ENCODE measurements at regions not wholly inside any gene's neighbourhood (a gene's known extent, or its start where the extent isn't known, plus 50 kb on each side); places are given as distances from the start of the nearest gene placed in this dataset.

DNA sequence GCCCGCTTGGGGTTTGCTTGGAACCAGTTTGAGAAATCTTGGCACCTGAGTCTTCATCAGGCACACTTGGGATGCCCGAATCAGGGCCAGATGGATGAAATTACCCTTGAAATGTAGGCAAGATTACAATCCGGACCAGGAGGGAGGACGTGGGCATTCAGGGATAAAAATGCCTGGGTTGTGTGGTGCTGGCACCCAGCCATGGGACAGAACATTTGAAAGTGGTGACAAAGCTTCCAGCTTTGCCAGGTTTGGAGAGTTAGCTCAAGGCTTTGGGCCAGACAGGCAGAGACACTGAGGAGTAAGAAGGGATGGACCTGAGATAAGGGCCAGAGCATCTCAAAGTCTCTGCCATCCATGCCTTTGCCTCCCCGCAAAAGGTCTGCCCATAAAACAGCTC is 182.2 kb downstream of the TTC32 start:
- TF ChIP-seq CTCF (conservative IDR thresholded peaks at IDR 0.05; ENCODE audit: low read depth, low read length) (no peak), EZH2 (IDR thresholded peaks at IDR 0.05; ENCODE audit: borderline replicate concordance, low read depth, low read length, poor library complexity, severe bottlenecking) (no peak)
